Neural progenitor cell (in vitro differentiated cells): ENCODE measurements at regions not wholly inside any gene's neighbourhood (a gene's known extent, or its start where the extent isn't known, plus 50 kb on each side); places are given as distances from the start of the nearest gene placed in this dataset.

ENCODE experiments used
- DNase-seq: peaks from one replicate; pipeline ENCODE4 v3.0.0-alpha.2; 2016; ENCODE audit warnings: low spot score
- H2AFZ ChIP-seq: fragments of 200-600 bp; sonication (generic); replicated peaks from 2 replicates; pipeline ENCODE4 v1.6.1; 2016; ENCODE audit warnings: antibody characterized with exemption
- H3F3A ChIP-seq: fragments of 200-600 bp; sonication (generic); 2 replicates; pipeline ENCODE4 v1.6.1; 2016; ENCODE audit warnings: antibody characterized with exemption, low read depth
- H3K27ac ChIP-seq: fragments of 200-600 bp; sonication (generic); 2 replicates; pipeline ENCODE4 v1.5.1; 2016; ENCODE audit warnings: mild to moderate bottlenecking
- H3K27me3 ChIP-seq: fragments of 200-600 bp; sonication (generic); 2 replicates; pipeline ENCODE4 v1.6.1; 2016; ENCODE audit warnings: mild to moderate bottlenecking, moderate library complexity
- H3K36me3 ChIP-seq: fragments of 200-600 bp; sonication (generic); 2 replicates; pipeline ENCODE4 v1.5.1; 2016
- H3K4me1 ChIP-seq: fragments of 200-600 bp; sonication (generic); 2 replicates; pipeline ENCODE4 v1.6.1; 2016; ENCODE audit warnings: mixed run types
- H3K4me2 ChIP-seq: fragments of 200-600 bp; sonication (generic); 2 replicates; pipeline ENCODE4 v1.6.1; 2016
- H3K4me3 ChIP-seq: fragments of 200-600 bp; sonication (generic); 2 replicates; pipeline ENCODE4 v1.5.1; 2016
- H3K79me2 ChIP-seq: fragments of 200-600 bp; sonication (generic); 2 replicates; pipeline ENCODE4 v1.6.1; 2016; ENCODE audit warnings: low read depth
- H3K9ac ChIP-seq: fragments of 200-600 bp; sonication (generic); 2 replicates; pipeline ENCODE4 v1.6.1; 2016
- H3K9me3 ChIP-seq: fragments of 200-600 bp; sonication (generic); 2 replicates; pipeline ENCODE4 v1.5.1; 2016; ENCODE audit warnings: low read depth
- H4K20me1 ChIP-seq: fragments of 200-600 bp; sonication (generic); 2 replicates; pipeline ENCODE4 v1.6.1; 2016; ENCODE audit warnings: low read depth
- H3K27ac Mint-ChIP-seq: 3 replicates; pipeline ENCODE4 v1.8.0; 2021; ENCODE audit warnings: mixed read lengths
- H3K27me3 Mint-ChIP-seq: 2 replicates; pipeline ENCODE4 v1.8.0; 2022; ENCODE audit warnings: low read depth, mild to moderate bottlenecking, inconsistent platforms, moderate library complexity, mixed read lengths; ENCODE audit not compliant: insufficient read depth
- H3K36me3 Mint-ChIP-seq: 3 replicates; pipeline ENCODE4 v1.8.0; 2021; ENCODE audit warnings: mixed read lengths
- H3K4me1 Mint-ChIP-seq: 3 replicates; pipeline ENCODE4 v1.8.0; 2021; ENCODE audit warnings: mixed read lengths
- H3K4me3 Mint-ChIP-seq: 3 replicates; pipeline ENCODE4 v1.8.0; 2021; ENCODE audit warnings: mild to moderate bottlenecking, moderate library complexity, mixed read lengths
- H3K9me3 Mint-ChIP-seq: 3 replicates; pipeline ENCODE4 v1.8.0; 2020; ENCODE audit warnings: mixed read lengths
- EZH2 ChIP-seq: fragments of 200-600 bp; sonication (generic); IDR thresholded peaks from 2 replicates; pipeline ENCODE4 v1.6.1; 2017; ENCODE audit warnings: antibody characterized with exemption, mild to moderate bottlenecking, moderate library complexity
- EZH2phosphoT487 ChIP-seq: fragments of 200-600 bp; sonication (generic); IDR thresholded peaks from 2 replicates; pipeline ENCODE4 v1.6.1; 2017; ENCODE audit warnings: antibody characterized with exemption
- TF ChIP-seq, protein P1 (sequence below): fragments of 200-600 bp; sonication (generic); IDR thresholded peaks from 2 replicates; pipeline ENCODE4 v1.5.1; 2017; ENCODE audit warnings: antibody characterized with exemption, mild to moderate bottlenecking

- Mint-ChIP-seq H3K4me1 (no peaks in the 10 kb centered on the region), H3K27me3 (no peaks in the 10 kb centered on the region), H3K4me3 (no peak overlapping the region), H3K27ac (no peak overlapping the region), H3K36me3 (no peaks in the 10 kb centered on the region), H3K9me3 (peaks cover 13% of the 10 kb centered on the region)
- Histone ChIP-seq H3K9me3 (no peaks in the 10 kb centered on the region), H3K27me3 (no peaks in the 10 kb centered on the region), H2AFZ (no peak overlapping the region), H3K9ac (no peak overlapping the region), H3F3A (no peaks in the 10 kb centered on the region), H3K36me3 (no peaks in the 10 kb centered on the region), H3K4me2 (no peak overlapping the region), H3K4me1 (no peaks in the 10 kb centered on the region), H4K20me1 (no peaks in the 10 kb centered on the region), H3K79me2 (no peaks in the 10 kb centered on the region), H3K27ac (no peak overlapping the region), H3K4me3 (no peak overlapping the region)
- DNase-seq: no peak
- TF ChIP-seq, protein P1, sequence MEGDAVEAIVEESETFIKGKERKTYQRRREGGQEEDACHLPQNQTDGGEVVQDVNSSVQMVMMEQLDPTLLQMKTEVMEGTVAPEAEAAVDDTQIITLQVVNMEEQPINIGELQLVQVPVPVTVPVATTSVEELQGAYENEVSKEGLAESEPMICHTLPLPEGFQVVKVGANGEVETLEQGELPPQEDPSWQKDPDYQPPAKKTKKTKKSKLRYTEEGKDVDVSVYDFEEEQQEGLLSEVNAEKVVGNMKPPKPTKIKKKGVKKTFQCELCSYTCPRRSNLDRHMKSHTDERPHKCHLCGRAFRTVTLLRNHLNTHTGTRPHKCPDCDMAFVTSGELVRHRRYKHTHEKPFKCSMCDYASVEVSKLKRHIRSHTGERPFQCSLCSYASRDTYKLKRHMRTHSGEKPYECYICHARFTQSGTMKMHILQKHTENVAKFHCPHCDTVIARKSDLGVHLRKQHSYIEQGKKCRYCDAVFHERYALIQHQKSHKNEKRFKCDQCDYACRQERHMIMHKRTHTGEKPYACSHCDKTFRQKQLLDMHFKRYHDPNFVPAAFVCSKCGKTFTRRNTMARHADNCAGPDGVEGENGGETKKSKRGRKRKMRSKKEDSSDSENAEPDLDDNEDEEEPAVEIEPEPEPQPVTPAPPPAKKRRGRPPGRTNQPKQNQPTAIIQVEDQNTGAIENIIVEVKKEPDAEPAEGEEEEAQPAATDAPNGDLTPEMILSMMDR: no peak
- no peak for TF ChIP-seq EZH2phosphoT487
- TF ChIP-seq EZH2: no peak
Measured at GRCh38 chrX:8377041-8377440, 87.6 kb upstream of the VCX3B start.

DNA sequence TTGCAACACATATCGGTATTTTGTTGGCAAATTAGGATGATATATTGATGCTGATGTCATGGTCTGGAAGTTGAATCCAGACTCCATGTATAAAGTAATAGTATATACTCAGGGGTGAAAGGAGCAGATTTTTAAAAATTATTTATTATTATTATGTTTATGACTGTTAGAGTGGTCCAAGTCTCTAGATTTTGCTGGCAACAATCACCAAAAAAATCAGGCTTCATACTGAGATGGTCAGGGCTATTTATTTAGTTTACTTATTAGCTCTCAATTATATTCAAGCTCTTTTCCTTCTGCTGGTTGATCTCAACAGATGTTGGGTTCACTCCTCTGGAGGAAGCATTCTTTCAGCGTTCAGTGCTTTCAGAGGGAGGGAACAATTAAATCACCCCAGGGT, 73.9 kb upstream of the VCX3B start:
- Histone ChIP-seq H4K20me1 (no peaks in the 10 kb centered on the region), H3K27me3 (no peaks in the 10 kb centered on the region), H3K9ac (no peak overlapping the region), H3K4me3 (no peak overlapping the region), H3K27ac (no peak overlapping the region), H3K79me2 (no peaks in the 10 kb centered on the region), H3F3A (no peaks in the 10 kb centered on the region), H3K4me2 (no peak overlapping the region), H3K9me3 (no peaks in the 10 kb centered on the region), H3K36me3 (no peaks in the 10 kb centered on the region), H3K4me1 (no peaks in the 10 kb centered on the region), H2AFZ (no peak overlapping the region)
- no peak overlapping the region for H3K4me3 Mint-ChIP-seq
- no peak for TF ChIP-seq EZH2phosphoT487
- no peaks in the 10 kb centered on the region for H3K9me3 Mint-ChIP-seq
- H3K36me3 Mint-ChIP-seq: no peaks in the 10 kb centered on the region
- H3K27ac Mint-ChIP-seq: no peak overlapping the region
- peaks cover 2% of the 10 kb centered on the region for H3K4me1 Mint-ChIP-seq
- no peak for DNase-seq
- peaks cover 3% of the 10 kb centered on the region for H3K27me3 Mint-ChIP-seq

DNA sequence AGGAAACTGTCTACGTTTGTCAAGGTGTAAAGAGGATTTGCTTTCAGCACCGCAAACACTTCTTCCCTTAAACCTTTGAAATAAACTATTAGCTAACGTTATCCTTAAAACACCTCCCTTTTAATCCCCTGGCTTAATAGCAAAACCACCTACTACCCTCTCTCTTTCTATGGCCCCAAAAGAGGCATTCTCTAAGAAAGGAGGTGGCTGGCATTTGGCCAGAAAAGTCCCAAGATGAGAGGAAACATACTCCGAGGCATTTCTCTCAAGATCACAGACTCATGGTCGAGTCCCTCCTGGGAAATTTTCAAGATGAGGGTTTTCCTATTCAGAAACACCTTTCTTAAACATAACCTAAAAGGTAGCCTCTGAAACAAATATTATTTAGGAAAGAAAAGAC, 60.6 kb upstream of the VCX3B start:
- Mint-ChIP-seq H3K27ac (no peak overlapping the region), H3K4me3 (peak overlapping the region; percentile 36), H3K9me3 (peaks cover 5% of the 10 kb centered on the region), H3K4me1 (peaks cover 10% of the 10 kb centered on the region), H3K27me3 (peaks cover 2% of the 10 kb centered on the region), H3K36me3 (no peaks in the 10 kb centered on the region)
- H4K20me1 ChIP-seq: no peaks in the 10 kb centered on the region
- no peaks in the 10 kb centered on the region for H3K9me3 ChIP-seq
- H3K4me3 ChIP-seq: no peak overlapping the region
- peaks cover 15% of the 10 kb centered on the region for H3K4me1 ChIP-seq
- H2AFZ ChIP-seq: no peak overlapping the region
- H3K79me2 ChIP-seq: no peaks in the 10 kb centered on the region
- no peak for DNase-seq
- H3K4me2 ChIP-seq: peak overlapping the region; percentile 37
- TF ChIP-seq EZH2phosphoT487 (no peak), EZH2 (no peak)
- TF ChIP-seq, protein P1: no peak
- H3K27me3 ChIP-seq: no peaks in the 10 kb centered on the region
- H3K9ac ChIP-seq: no peak overlapping the region
- H3K36me3 ChIP-seq: no peaks in the 10 kb centered on the region
- no peaks in the 10 kb centered on the region for H3F3A ChIP-seq
- H3K27ac ChIP-seq: no peak overlapping the region

DNA sequence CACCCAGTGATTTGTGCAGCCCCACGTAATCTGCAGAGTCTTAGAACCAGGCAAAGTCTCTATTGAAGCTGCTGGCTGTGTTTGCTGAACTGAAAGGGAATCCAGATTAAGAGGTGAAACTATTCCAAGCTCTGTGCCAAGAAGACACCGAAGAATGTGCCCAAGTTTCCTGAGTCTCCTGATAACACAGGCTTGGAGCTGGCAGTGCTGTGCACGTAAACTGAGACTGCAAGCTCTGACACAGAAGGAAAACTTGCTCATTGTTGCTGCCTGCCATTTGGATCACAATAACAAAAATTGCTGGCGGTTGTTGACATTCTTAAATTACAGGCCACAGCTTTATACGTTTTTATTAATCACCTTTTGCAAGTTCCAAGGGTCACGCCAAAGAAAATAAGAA, 60.2 kb upstream of the VCX3B start:
- Histone ChIP-seq H3K4me2 (peak overlapping the region; percentile 37), H2AFZ (no peak overlapping the region), H4K20me1 (no peaks in the 10 kb centered on the region), H3K9ac (no peak overlapping the region), H3F3A (no peaks in the 10 kb centered on the region), H3K27me3 (no peaks in the 10 kb centered on the region), H3K79me2 (no peaks in the 10 kb centered on the region), H3K27ac (no peak overlapping the region), H3K9me3 (no peaks in the 10 kb centered on the region), H3K4me1 (peaks cover 15% of the 10 kb centered on the region), H3K4me3 (no peak overlapping the region), H3K36me3 (no peaks in the 10 kb centered on the region)
- peaks cover 5% of the 10 kb centered on the region for H3K9me3 Mint-ChIP-seq
- peaks cover 2% of the 10 kb centered on the region for H3K27me3 Mint-ChIP-seq
- TF ChIP-seq EZH2phosphoT487 (no peak), EZH2 (no peak)
- TF ChIP-seq, protein P1: no peak
- H3K27ac Mint-ChIP-seq: no peak overlapping the region
- H3K4me1 Mint-ChIP-seq: peaks cover 10% of the 10 kb centered on the region
- no peak overlapping the region for H3K4me3 Mint-ChIP-seq
- peak; percentile 60 for DNase-seq
- H3K36me3 Mint-ChIP-seq: no peaks in the 10 kb centered on the region
